ENCODE measurements at regions not wholly inside any gene's neighbourhood (a gene's known extent, or its start where the extent isn't known, plus 50 kb on each side); places are given as distances from the start of the nearest gene placed in this dataset.

DNA sequence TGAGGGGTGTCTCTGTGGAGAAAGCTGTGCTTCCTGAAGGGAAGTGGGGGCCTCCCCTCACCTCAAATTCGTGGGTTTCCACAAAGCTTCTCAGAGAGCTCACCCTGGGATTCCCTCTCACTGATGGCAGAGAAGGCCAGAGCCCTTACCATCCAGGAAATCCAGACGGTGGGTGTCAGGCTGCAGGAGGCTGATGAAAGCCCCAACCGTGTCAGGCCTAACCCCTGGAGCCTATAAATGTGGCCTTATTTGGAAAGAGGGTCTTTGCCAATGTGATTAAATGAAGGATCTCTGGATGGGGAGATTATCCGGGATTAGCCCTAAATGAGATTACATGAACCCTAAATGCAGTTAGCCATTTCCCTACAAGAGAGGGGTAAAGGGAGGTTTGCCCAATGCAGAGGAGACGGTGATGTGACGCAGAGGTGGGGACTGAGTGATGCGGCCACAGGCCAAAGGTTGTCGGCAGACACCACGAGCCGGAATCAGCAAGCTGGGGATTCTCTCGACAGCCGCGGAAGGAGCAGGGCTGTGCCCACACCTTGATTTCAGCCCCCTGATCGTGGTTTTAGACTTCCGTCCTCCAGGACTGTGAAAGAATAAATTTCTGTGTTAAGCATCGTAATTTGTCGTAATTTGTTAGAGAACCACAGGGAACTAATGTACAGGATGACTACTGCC is 82.6 kb downstream of the TOMM20 start:
- Histone ChIP-seq H3K79me2 (ENCODE audit: control insufficient read depth, insufficient read depth, low read length) (no peaks in the 10 kb centered on the region), H3K9me3 (ENCODE audit: control extremely low read depth in 1 of 3, control insufficient read depth in 2 of 3, insufficient read depth in 1 of 3, low read length in 2 of 3) (no peaks in the 10 kb centered on the region), H3K4me3 (ENCODE audit: control extremely low read depth in 1 of 5, extremely low read depth in 1 of 5, insufficient read depth in 1 of 5, low read depth in 2 of 5, low read length in 4 of 5) (no peak overlapping the region), H2AFZ (ENCODE audit: insufficient read depth, low read depth, low read length, poor library complexity, severe bottlenecking) (no peak overlapping the region), H3K4me1 (ENCODE audit: control insufficient read depth in 2 of 2, insufficient read depth in 2 of 2, low read length in 2 of 2) (peaks cover 13 to 25% of the 10 kb centered on the region in 2 donors), H3K4me2 (replicated peaks; ENCODE audit: low read depth, low read length, poor library complexity, severe bottlenecking) (no peak overlapping the region), H3K27ac (ENCODE audit: low read length in 2 of 2) (no peak overlapping the region), H3K27me3 (replicated peaks in 1 of 4; ENCODE audit: control extremely low read depth in 1 of 4, control insufficient read depth in 3 of 4, insufficient read depth in 4 of 4, low read length in 3 of 4) (no peaks in the 10 kb centered on the region), H3K36me3 (replicated peaks in 1 of 2; ENCODE audit: control extremely low read depth in 1 of 2, control insufficient read depth in 1 of 2, extremely low read depth in 1 of 2, insufficient read depth in 2 of 2, low read length in 1 of 2) (no peaks in the 10 kb centered on the region), H3K9ac (ENCODE audit: low read length) (no peak overlapping the region), H4K20me1 (ENCODE audit: control insufficient read depth, insufficient read depth, low read length, poor library complexity, severe bottlenecking) (no peaks in the 10 kb centered on the region)
- intact Hi-C loops (cut with micrococcal nuclease): no loop called here
- Mint-ChIP-seq H3K4me3 (no peak overlapping the region), H3K4me1 (peaks cover 30% of the 10 kb centered on the region), H3K27me3 (no peaks in the 10 kb centered on the region), H3K9me3 (ENCODE audit: insufficient read depth) (no peaks in the 10 kb centered on the region), H3K27ac (peak overlapping the region; percentile 46)
- ATAC-seq (ENCODE audit: low read depth): no peak
- POLR2A ChIA-PET: no interaction called here
- 86% methylated on average over 14 of the region's 17 CpGs for WGBS (ENCODE audit: insufficient coverage)
- CTCF ChIA-PET: no interaction called here
- no peak for TF ChIP-seq EZH2 (IDR thresholded peaks at IDR 0.05; ENCODE audit: borderline replicate concordance, insufficient read depth, low read depth, low read length, poor library complexity, severe bottlenecking)
- TF ChIP-seq, protein P1, sequence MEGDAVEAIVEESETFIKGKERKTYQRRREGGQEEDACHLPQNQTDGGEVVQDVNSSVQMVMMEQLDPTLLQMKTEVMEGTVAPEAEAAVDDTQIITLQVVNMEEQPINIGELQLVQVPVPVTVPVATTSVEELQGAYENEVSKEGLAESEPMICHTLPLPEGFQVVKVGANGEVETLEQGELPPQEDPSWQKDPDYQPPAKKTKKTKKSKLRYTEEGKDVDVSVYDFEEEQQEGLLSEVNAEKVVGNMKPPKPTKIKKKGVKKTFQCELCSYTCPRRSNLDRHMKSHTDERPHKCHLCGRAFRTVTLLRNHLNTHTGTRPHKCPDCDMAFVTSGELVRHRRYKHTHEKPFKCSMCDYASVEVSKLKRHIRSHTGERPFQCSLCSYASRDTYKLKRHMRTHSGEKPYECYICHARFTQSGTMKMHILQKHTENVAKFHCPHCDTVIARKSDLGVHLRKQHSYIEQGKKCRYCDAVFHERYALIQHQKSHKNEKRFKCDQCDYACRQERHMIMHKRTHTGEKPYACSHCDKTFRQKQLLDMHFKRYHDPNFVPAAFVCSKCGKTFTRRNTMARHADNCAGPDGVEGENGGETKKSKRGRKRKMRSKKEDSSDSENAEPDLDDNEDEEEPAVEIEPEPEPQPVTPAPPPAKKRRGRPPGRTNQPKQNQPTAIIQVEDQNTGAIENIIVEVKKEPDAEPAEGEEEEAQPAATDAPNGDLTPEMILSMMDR (IDR thresholded peaks at IDR 0.05): no peak
- no peak for DNase-seq

DNA sequence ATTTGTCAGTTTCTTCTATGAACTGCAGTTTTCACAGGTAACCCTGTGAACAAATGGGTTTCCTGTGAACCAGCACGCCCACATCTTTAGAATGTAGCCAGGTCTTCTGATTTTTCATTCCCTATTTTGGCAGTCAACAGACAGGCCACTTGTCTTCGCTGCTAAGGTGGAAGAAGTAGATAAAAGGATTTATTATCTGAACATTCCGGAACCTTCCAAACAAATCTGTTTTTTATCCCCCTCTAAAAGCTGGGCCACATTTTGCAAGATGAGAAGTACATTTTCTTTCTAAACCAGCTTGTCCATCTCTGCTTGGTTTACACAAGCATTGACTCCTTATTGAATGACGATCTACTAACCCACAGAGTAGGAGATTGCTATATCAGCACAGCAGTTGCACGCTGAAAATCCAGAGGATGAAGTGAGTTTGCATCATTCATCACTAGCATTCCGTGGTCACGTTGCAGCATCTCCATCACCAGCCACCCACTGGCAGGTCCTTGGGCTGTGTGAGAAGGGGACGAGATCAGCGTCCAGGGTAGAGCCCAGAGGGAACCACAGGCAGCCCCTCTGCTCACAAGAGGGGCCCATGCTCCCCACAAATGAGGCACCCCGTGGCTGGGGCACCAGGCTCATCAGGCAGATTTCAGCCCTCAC is 83.5 kb downstream of the TOMM20 start:
- TF ChIP-seq, protein P1 (IDR thresholded peaks at IDR 0.05): no peak
- no peak for TF ChIP-seq EZH2 (IDR thresholded peaks at IDR 0.05; ENCODE audit: borderline replicate concordance, insufficient read depth, low read depth, low read length, poor library complexity, severe bottlenecking)
- Histone ChIP-seq H3K27me3 (replicated peaks in 1 of 4; ENCODE audit: control extremely low read depth in 1 of 4, control insufficient read depth in 3 of 4, insufficient read depth in 4 of 4, low read length in 3 of 4) (no peaks in the 10 kb centered on the region), H2AFZ (ENCODE audit: insufficient read depth, low read depth, low read length, poor library complexity, severe bottlenecking) (no peak overlapping the region), H3K4me3 (ENCODE audit: control extremely low read depth in 1 of 5, extremely low read depth in 1 of 5, insufficient read depth in 1 of 5, low read depth in 2 of 5, low read length in 4 of 5) (no peak overlapping the region), H3K36me3 (replicated peaks in 1 of 2; ENCODE audit: control extremely low read depth in 1 of 2, control insufficient read depth in 1 of 2, extremely low read depth in 1 of 2, insufficient read depth in 2 of 2, low read length in 1 of 2) (no peaks in the 10 kb centered on the region), H3K4me1 (ENCODE audit: control insufficient read depth in 2 of 2, insufficient read depth in 2 of 2, low read length in 2 of 2) (peaks cover 13 to 21% of the 10 kb centered on the region in 2 donors), H3K79me2 (ENCODE audit: control insufficient read depth, insufficient read depth, low read length) (no peaks in the 10 kb centered on the region), H3K9ac (ENCODE audit: low read length) (no peak overlapping the region), H3K27ac (ENCODE audit: low read length in 2 of 2) (no peak overlapping the region), H3K4me2 (replicated peaks; ENCODE audit: low read depth, low read length, poor library complexity, severe bottlenecking) (no peak overlapping the region), H3K9me3 (ENCODE audit: control extremely low read depth in 1 of 3, control insufficient read depth in 2 of 3, insufficient read depth in 1 of 3, low read length in 2 of 3) (peaks cover 0 to under 1% (median 0%) of the 10 kb centered on the region in 3 donors), H4K20me1 (ENCODE audit: control insufficient read depth, insufficient read depth, low read length, poor library complexity, severe bottlenecking) (no peaks in the 10 kb centered on the region)
- peaks cover 31% of the 10 kb centered on the region for H3K4me1 Mint-ChIP-seq
- ATAC-seq (ENCODE audit: low read depth) (no peak), DNase-seq (no peak)
- no peaks in the 10 kb centered on the region for H3K9me3 Mint-ChIP-seq (ENCODE audit: insufficient read depth)
- WGBS (ENCODE audit: insufficient coverage): 89% methylated on average over 4 of the region's 10 CpGs
- intact Hi-C loops (cut with micrococcal nuclease): no loop called here
- no peak overlapping the region for H3K4me3 Mint-ChIP-seq
- ChIA-PET POLR2A (no interaction called here), CTCF (no interaction called here)
- peak overlapping the region; percentile 41 for H3K27ac Mint-ChIP-seq
- H3K27me3 Mint-ChIP-seq: no peaks in the 10 kb centered on the region
